GM19238 (cell line): ENCODE measurements at regions not wholly inside any gene's neighbourhood (a gene's known extent, or its start where the extent isn't known, plus 50 kb on each side); places are given as distances from the start of the nearest gene placed in this dataset.
"Not testable (repeated sequence)": the region's sequence is repeated elsewhere in the genome, so short reads cannot be mapped to it uniquely, and the experiment has no call there.

Source experiments
- DNase-seq: peaks from one replicate; pipeline ENCODE4 v3.0.0; 2011; ENCODE audit warnings: low spot score; ENCODE audit not compliant: insufficient read length

DNA sequence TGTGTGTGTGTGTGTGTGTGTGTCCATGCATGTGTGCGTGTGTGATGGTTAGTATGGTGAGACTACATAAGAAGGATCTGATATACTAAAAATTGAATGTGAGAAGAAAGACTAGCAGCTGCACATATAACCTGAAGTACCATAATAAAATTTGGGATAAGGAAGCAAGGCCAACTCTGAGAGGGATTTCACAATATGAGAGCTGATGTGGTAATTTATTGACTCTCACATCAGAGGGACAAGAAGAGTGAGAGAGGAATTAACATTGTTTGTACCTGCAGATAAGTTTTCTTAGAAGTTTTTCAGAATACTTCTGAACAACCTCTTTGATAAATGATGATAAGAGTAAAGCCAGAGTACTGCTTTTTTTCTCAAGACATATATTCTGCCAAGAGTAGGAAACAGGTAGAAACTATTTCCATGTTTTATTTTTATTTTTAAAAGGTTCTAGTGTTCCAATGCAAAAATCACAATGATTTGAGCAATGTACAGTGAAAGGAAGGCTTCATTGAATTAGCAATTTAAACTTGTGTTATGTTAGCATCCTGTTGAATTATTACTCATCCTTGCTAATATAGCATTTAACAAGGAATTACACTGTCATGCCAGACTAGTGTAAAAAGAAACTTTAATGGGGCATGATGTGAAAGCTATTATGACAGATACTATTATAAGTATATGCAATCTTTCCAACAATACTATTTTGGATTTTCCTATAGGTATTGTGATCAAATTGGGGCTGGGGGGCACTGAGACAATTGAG is 415.5 kb upstream of the ARPP21 start:
- no peak for DNase-seq

- no peak for DNase-seq
Measured at GRCh38 chr3:35224565-35225295, 414.6 kb upstream of the ARPP21 start.

DNA sequence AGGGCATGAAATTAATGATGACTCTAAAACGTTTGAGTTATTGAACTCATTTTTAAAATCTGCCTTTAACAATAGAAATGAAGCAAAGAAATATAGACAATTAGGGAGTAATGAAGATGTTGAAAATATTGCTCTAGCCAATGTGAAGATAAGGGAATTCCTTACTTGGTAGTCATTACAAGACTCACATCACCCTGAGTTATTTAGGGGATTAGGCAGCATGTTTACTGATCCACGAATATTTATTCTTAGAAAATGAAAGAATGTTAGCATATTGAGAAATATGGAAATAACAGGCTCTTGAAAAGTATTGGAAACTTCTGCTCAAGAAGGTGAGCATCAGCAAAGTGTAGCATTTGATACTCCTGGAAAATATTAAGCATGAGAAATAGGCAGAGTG is 398.1 kb upstream of the ARPP21 start:
- DNase-seq, result no peak

DNA sequence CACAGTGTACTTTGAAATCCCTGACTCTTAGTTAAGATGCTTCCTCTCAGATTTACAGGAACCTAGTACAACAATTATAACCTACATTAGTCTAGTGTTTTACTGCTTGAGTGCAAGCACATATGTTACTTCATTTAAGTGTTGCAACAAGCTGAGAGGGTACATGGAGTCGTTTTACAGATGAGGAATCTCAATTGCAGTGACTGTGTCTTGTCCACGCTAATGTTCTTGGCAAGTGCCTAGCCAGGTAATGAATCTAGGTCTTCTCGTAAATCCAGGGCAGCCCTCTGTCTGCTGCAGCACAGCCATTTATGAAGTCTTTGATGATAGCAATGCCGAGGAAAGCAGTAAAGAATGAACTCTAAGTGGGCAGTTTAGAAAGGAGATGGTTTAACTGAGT is 384.4 kb upstream of the ARPP21 start:
- DNase-seq, result no peak

DNA sequence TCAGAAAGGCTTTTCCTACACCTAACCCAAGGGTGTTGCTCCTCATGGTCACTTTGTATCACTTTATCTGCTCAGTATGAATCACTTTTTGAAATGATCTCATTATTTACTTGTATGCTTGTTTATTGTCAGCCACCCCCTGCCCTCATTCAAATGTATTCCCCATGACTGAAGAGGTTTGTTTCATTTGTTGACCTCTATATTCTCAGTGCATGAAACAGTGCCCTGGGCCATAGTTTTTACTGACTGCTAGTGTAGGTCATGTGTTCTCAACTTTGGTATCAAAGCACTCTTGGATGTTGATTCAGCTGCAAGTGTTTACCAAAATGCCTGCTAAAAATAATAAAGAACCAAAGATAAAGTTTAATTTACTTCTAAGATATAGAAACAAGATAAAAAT is 381.7 kb upstream of the ARPP21 start:
- no peak for DNase-seq

DNA sequence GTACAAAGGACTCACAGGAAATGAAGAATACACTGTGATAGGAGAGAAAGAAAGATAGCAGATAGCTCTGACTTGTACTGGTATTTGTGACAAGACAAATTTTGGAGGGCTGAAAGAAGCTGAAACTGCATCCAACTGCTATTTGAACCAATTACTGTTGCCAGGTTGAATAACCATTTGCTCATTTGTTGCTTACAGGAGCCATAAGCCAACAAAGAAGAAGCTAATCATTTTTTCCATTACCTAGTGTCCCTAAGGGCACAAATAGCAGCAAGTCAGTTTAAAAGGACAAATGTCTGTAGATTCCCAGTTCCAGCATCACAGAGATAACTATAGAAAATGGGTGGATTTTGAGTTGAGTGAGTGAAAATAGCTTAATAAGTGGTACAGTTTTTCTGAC is 376.9 kb upstream of the ARPP21 start:
- no peak for DNase-seq

- no peak for DNase-seq
Measured at GRCh38 chr3:35263477-35263876, 375.8 kb upstream of the ARPP21 start.

GRCh38 chr3:35266065-35266464 is 373.3 kb upstream of the ARPP21 start:
- DNase-seq, result not testable (repeated sequence)

GRCh38 chr3:35275768-35276167 is 363.6 kb upstream of the ARPP21 start:
- DNase-seq, result no peak

GRCh38 chr3:35276568-35276967 is 362.8 kb upstream of the ARPP21 start:
- no peak for DNase-seq

DNA sequence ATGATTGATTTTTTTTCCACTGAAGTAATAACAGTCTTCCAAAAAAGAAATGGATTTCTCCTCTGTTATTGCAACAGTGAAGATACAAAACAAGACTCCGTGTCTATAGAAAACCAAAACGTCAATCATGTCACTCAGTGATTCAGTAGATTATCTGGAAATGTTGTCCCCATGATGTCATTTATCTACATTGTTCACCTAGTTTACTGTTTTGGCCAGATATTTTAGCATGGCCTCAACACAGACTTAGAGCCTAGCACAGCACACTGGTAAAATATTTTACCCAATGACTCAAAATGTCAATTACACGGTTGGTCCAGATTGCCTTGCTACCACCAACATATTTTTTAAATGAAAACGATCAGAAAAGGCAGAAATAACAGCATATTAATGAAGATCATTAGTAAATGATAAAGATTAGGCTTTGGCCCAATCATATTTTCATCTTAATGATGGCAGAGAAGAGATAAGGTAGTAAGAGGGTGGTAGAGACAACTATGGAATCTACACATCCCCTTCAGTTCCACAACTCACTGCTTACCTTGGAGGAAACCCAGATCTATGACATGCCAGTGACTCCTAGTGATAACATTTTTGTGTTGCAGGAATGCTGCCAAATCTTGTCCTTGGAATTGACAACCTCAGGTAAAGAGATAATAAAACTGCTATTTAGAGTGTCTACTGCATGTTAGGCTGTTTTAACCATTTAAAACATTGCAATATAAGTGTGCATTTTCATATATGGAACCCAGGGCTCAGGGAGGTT is 347.7 kb upstream of the ARPP21 start:
- DNase-seq, result no peak

- no peak for DNase-seq
Measured at GRCh38 chr3:35292568-35292967, 346.8 kb upstream of the ARPP21 start.

DNA sequence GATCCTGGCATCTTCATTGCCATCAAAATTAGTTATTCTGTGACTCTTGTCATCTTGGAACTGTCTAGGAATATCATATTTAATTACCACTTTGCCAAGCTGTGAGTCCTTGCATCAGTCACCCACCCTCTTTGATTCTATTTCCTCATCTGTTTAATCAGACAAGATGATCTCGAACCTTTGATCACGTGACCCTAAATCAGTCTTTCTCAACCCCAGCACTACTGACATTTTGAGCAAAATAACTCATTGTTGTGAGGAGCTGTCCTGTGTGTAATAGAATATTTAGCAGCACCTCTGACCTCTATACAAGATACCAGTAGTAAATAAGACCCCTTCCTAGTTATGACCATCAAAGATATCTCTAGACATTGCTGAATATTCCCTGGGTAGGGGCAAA is 343.4 kb upstream of the ARPP21 start:
- no peak for DNase-seq

DNA sequence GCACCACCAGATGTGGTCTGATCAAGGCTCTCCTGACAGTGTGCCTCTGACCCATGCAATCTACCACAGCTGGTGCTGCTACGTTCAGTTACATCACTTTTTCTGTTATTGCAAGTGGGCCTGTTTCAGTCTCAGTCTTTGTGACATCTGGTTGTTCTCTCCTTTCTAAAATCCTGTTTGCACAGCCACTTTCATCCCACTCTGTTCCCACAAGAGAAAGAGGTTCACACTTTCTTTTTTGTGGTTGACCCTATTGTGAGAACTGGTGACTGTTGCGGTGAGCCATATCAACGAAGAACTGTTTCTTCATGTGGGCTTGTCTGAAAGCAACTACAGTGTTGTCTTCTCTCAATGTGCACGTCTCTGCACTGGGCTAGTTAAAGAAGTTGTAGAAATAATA is 342.8 kb upstream of the ARPP21 start:
- DNase-seq, result no peak

DNA sequence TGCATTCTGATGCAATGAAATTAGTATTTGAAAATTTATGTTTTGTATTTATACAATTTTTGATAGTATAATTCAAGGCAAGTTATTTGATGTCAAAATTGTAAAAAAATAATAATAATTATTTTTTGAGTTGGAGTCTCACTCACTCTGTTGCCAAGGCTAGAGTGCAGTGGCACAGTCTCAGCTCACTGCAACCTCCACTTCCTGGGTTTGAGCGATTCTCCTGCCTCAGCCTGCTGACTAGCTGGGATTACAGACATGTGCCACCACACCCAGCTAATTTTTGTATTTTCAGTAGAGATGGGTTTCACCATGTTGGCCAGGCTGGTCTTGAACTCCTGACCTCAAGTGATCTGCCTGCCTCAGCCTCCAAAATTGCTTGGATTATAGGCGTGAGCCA is 342.4 kb upstream of the ARPP21 start:
- not testable (repeated sequence) for DNase-seq

- DNase-seq, result no peak
Measured at GRCh38 chr3:35305406-35305805, 333.9 kb upstream of the ARPP21 start.

GRCh38 chr3:35307296-35307695 is 332.0 kb upstream of the ARPP21 start:
- no peak for DNase-seq

DNA sequence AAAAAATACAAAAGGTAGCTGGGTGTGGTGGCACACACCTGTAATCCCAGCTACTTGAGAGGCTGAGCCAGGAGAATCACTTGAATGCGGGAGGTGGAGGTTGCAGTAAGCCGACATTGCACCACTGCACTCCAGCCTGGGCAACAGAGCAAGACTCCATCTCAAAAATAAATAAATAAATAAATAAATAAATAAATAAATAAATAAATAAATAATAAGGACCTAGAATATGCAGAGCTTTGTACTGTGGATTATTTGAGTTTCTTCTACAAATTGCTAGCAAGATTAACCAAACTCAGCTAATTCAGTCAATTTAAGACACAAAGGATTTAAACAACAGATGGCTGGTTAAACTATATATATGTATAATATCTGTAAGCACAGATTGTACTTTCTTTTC is 322.5 kb upstream of the ARPP21 start:
- not testable (repeated sequence) for DNase-seq

GRCh38 chr3:35320646-35321407 is 318.5 kb upstream of the ARPP21 start:
- no peak for DNase-seq

DNA sequence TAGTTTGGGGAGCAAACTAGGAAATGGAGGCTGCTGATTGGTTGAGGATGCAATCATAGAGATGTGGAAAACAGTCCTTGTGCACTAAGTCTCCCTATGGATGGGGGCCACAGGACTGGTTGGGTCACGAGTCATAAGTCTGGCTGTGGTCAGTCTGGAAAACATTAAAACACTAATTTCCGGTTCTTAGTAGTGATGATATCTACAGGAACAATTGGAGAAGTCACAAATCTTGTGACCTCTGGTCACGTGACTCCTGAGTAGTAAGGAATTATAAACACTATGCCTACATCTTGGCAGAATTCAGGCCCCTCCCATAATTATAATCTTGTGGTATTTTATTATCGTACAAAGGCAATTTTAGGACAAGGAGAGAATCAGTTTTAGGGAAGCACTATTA is 317.3 kb upstream of the ARPP21 start:
- DNase-seq, result no peak

DNA sequence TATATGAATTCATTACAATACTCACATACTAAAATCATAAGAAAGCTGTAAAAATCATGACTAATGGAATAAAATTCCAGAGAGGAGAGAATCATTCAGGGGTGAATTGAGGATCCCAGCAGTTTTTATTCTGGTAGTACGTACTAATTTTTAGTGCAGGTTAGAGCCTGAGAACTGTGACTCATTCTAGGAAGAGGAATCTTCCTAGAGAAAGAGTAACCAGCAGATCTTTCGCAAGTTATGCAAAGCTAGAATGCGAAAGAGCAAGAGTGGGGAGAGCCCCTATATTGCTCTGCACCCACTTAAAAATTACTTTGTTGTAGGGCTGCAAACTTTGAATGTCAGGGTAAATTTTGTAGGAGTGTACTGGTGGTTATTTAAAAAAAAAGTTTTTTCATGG is 303.6 kb upstream of the ARPP21 start:
- no peak for DNase-seq

- no peak for DNase-seq
Measured at GRCh38 chr3:35336601-35337000, 302.7 kb upstream of the ARPP21 start.
